Muscle layer of duodenum (tissue), 2 donors: ENCODE measurements at regions not wholly inside any gene's neighbourhood (a gene's known extent, or its start where the extent isn't known, plus 50 kb on each side); places are given as distances from the start of the nearest gene placed in this dataset.
"Not testable (repeated sequence)": the region's sequence is repeated elsewhere in the genome, so short reads cannot be mapped to it uniquely, and the experiment has no call there.

ENCODE experiments used
- H3K27ac ChIP-seq: one replicate; pipeline ENCODE4 v1.7.0; 2013; ENCODE audit warnings: mild to moderate bottlenecking, low read length
- H3K27me3 ChIP-seq: one replicate; pipeline ENCODE4 v1.7.0; 2013; ENCODE audit warnings: low read depth, mild to moderate bottlenecking, control low read depth, low read length
- H3K36me3 ChIP-seq, 2 donors: one replicate each; pipeline ENCODE4 v1.7.0; 2013; ENCODE audit warnings: low read length in 2 of 2, control low read depth in 1 of 2, mild to moderate bottlenecking in 1 of 2; ENCODE audit not compliant: insufficient read depth in 2 of 2, control insufficient read depth in 1 of 2
- H3K4me1 ChIP-seq, 2 donors: one replicate each; pipeline ENCODE4 v1.7.0; 2013; ENCODE audit warnings: low read length in 2 of 2, mild to moderate bottlenecking in 2 of 2, control low read depth in 1 of 2, moderate library complexity in 1 of 2; ENCODE audit not compliant: insufficient read depth in 2 of 2, control insufficient read depth in 1 of 2
- H3K4me3 ChIP-seq, 2 donors: one replicate each; pipeline ENCODE4 v1.7.0; 2013; ENCODE audit warnings: low read length in 2 of 2, low read depth in 1 of 2, mild to moderate bottlenecking in 1 of 2
- H3K9me3 ChIP-seq, 2 donors: one replicate each; pipeline ENCODE4 v1.7.0; 2013; ENCODE audit warnings: low read length in 2 of 2, control low read depth in 1 of 2, mild to moderate bottlenecking in 1 of 2; ENCODE audit not compliant: control insufficient read depth in 1 of 2
- donor health status: healthy.

GRCh38 chr15:24764375-24765171 is 89.0 kb downstream of the NPAP1 start:
- no peak overlapping the region for H3K27ac ChIP-seq
- H3K9me3 ChIP-seq: no peaks in the 10 kb centered on the region
- no peaks in the 10 kb centered on the region for H3K4me1 ChIP-seq
- H3K4me3 ChIP-seq: no peak overlapping the region
- no peaks in the 10 kb centered on the region for H3K36me3 ChIP-seq
- no peaks in the 10 kb centered on the region for H3K27me3 ChIP-seq

- H3K9me3 ChIP-seq: no peaks in the 10 kb centered on the region
Observed at GRCh38 chr15:24766511-24767133, 91.0 kb downstream of the NPAP1 start.

GRCh38 chr15:24772266-24772665 is 96.7 kb downstream of the NPAP1 start:
- Histone ChIP-seq H3K36me3 (no peaks in the 10 kb centered on the region), H3K9me3 (peaks cover 2 to 4% of the 10 kb centered on the region in 2 donors), H3K27me3 (no peaks in the 10 kb centered on the region), H3K4me1 (no peaks in the 10 kb centered on the region), H3K27ac (no peak overlapping the region), H3K4me3 (peak overlapping the region; percentile 21 to 63)

More at GRCh38 chr15:24766511-24767133, 91.0 kb downstream of the NPAP1 start:
- Histone ChIP-seq H3K27me3 (no peaks in the 10 kb centered on the region), H3K27ac (no peak overlapping the region), H3K36me3 (no peaks in the 10 kb centered on the region), H3K4me1 (no peaks in the 10 kb centered on the region), H3K4me3 (no peak overlapping the region)

- H3K4me1 ChIP-seq: no peaks in the 10 kb centered on the region
- H3K36me3 ChIP-seq: no peaks in the 10 kb centered on the region
- H3K4me3 ChIP-seq: peak overlapping the region; percentile 21 to 63
- no peaks in the 10 kb centered on the region for H3K27me3 ChIP-seq
- H3K27ac ChIP-seq: no peak overlapping the region
- H3K9me3 ChIP-seq: peaks cover 2 to 4% of the 10 kb centered on the region in 2 donors
Observed at GRCh38 chr15:24772686-24773373, 97.3 kb downstream of the NPAP1 start.

GRCh38 chr15:24777307-24777706 is 101.7 kb downstream of the NPAP1 start:
- no peak overlapping the region for H3K27ac ChIP-seq
- H3K9me3 ChIP-seq: peaks cover 2 to 4% of the 10 kb centered on the region in 2 donors
- no peaks in the 10 kb centered on the region for H3K27me3 ChIP-seq
- H3K36me3 ChIP-seq: no peaks in the 10 kb centered on the region
- no peak overlapping the region for H3K4me3 ChIP-seq
- H3K4me1 ChIP-seq: no peaks in the 10 kb centered on the region

- Histone ChIP-seq H3K27me3 (no peaks in the 10 kb centered on the region), H3K4me3 (no peak overlapping the region), H3K4me1 (no peaks in the 10 kb centered on the region), H3K9me3 (no peaks in the 10 kb centered on the region), H3K36me3 (no peaks in the 10 kb centered on the region), H3K27ac (no peak overlapping the region)
Observed at GRCh38 chr15:24784506-24784905, 108.9 kb downstream of the NPAP1 start.

GRCh38 chr15:24786347-24786746 is 110.8 kb downstream of the NPAP1 start:
- H3K4me1 ChIP-seq: no peaks in the 10 kb centered on the region
- H3K4me3 ChIP-seq: no peak overlapping the region
- no peaks in the 10 kb centered on the region for H3K9me3 ChIP-seq
- no peak overlapping the region for H3K27ac ChIP-seq
- no peaks in the 10 kb centered on the region for H3K36me3 ChIP-seq
- H3K27me3 ChIP-seq: no peaks in the 10 kb centered on the region

- H3K36me3 ChIP-seq, H3K27me3 ChIP-seq, H3K4me1 ChIP-seq, H3K9me3 ChIP-seq, H3K4me3 ChIP-seq, H3K27ac ChIP-seq: not testable (repeated sequence)
Observed at GRCh38 chr15:24802624-24803023, 127.0 kb downstream of the NPAP1 start.

GRCh38 chr15:24819680-24820079 is 135.1 kb upstream of the SNRPN start:
- no peaks in the 10 kb centered on the region for H3K27me3 ChIP-seq
- H3K4me3 ChIP-seq: no peak overlapping the region
- H3K4me1 ChIP-seq: no peaks in the 10 kb centered on the region
- peaks cover 0 to 3% of the 10 kb centered on the region in 2 donors for H3K9me3 ChIP-seq
- no peaks in the 10 kb centered on the region for H3K36me3 ChIP-seq
- no peak overlapping the region for H3K27ac ChIP-seq

GRCh38 chr15:24823473-24823872 is 131.3 kb upstream of the SNRPN start:
- H3K4me3 ChIP-seq: peak overlapping the region in 1 of 2 donors; percentile 57
- peaks cover 0 to 9% of the 10 kb centered on the region in 2 donors for H3K9me3 ChIP-seq
- no peaks in the 10 kb centered on the region for H3K36me3 ChIP-seq
- H3K27ac ChIP-seq: no peak overlapping the region
- H3K4me1 ChIP-seq: no peaks in the 10 kb centered on the region
- H3K27me3 ChIP-seq: no peaks in the 10 kb centered on the region

- Histone ChIP-seq H3K4me3 (no peak overlapping the region), H3K27ac (no peak overlapping the region), H3K4me1 (no peaks in the 10 kb centered on the region), H3K36me3 (no peaks in the 10 kb centered on the region), H3K9me3 (no peaks in the 10 kb centered on the region), H3K27me3 (no peaks in the 10 kb centered on the region)
Observed at GRCh38 chr15:24832282-24832681, 122.5 kb upstream of the SNRPN start.
